ENCODE measurements at regions not wholly inside any gene's neighbourhood (a gene's known extent, or its start where the extent isn't known, plus 50 kb on each side); places are given as distances from the start of the nearest gene placed in this dataset.

DNA sequence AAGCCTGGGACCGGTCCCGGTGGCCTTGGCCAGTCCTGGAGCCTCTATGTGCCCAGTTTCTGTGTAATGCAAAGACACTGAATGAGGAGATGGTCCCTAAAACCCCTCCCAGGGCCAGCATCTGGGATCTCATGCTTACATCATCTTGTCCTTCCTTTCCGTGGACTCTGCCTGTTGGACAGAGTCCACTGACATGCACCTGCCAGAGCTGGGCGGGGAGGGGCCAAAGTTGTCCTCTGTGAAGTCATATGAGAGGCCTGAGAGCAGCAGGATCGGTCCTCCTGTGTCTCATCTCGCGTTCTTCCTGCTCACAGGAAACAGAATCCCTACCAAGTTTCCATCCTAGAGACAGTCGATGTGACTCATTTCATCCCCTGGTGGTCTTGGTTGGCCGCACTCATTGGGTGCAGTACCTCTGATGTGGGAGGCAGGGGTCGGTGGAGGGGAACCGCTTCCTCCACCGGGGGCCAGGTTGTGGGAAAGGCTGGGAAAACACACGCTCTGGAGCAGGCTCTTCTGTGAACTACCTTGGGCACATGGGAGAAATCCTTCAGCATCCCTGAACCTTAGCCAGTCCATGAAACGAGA is 389.6 kb upstream of the PODXL start:
- Histone ChIP-seq H3K4me2 (ENCODE audit: insufficient read depth, low read length) (no peak overlapping the region), H3K79me2 (ENCODE audit: insufficient read depth, low read length) (no peaks in the 10 kb centered on the region), H3K27ac (ENCODE audit: low read depth, low read length) (no peak overlapping the region), H3K9me3 (ENCODE audit: low read depth, low read length) (no peaks in the 10 kb centered on the region), H4K20me1 (ENCODE audit: insufficient read depth, low read length) (no peaks in the 10 kb centered on the region), H3K27me3 (ENCODE audit: insufficient read depth, low read length) (peaks cover 39% of the 10 kb centered on the region), H3K4me1 (ENCODE audit: insufficient read depth, low read length) (no peaks in the 10 kb centered on the region), H3K36me3 (ENCODE audit: insufficient read depth, low read length) (no peaks in the 10 kb centered on the region), H3K4me3 (ENCODE audit: insufficient read depth, low read length) (no peak overlapping the region), H2AFZ (ENCODE audit: low read length) (no peak overlapping the region)
- no peak for TF ChIP-seq CTCF (IDR thresholded peaks at IDR 0.05; ENCODE audit: extremely low read depth, low read depth, low read length)
- DNase-seq (ENCODE audit: insufficient read length, low spot score, missing footprints), result no peak

DNA sequence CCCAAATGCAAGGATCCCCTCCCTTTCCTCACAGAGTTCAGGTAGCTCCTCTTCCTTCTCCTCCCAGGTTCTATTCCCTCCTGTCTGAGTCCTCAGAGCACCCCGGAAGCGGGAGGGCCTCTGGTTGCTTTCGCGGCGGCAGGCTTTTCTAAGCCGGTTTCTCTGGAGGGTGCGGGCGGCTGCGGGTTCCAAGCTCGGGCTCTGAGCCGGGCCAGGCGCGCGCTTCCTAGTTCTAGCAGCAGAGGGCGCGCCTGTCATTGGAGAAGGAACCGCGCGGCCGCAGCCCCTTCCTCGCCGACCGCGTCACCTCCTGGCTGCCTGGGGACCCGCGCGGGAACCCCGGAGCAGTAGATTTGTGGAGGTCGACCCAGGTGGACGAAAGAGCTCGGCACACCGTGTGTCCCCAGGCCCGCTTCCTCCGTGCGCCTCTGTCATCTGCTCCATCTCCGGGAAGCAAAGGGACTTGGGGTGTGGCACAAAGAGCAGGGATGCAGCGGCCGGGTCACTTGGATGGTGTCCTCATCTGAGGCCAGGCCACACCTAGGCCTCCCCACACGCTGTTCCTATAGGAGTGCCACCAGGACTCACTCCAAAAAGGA is 389.0 kb upstream of the PODXL start:
- DNase-seq (ENCODE audit: insufficient read length, low spot score, missing footprints), result peak; percentile 90
- Histone ChIP-seq H3K4me2 (ENCODE audit: insufficient read depth, low read length) (peak overlapping the region; percentile 67), H3K36me3 (ENCODE audit: insufficient read depth, low read length) (no peaks in the 10 kb centered on the region), H3K4me3 (ENCODE audit: insufficient read depth, low read length) (no peak overlapping the region), H3K79me2 (ENCODE audit: insufficient read depth, low read length) (no peaks in the 10 kb centered on the region), H3K27ac (ENCODE audit: low read depth, low read length) (no peak overlapping the region), H3K9me3 (ENCODE audit: low read depth, low read length) (no peaks in the 10 kb centered on the region), H3K4me1 (ENCODE audit: insufficient read depth, low read length) (no peaks in the 10 kb centered on the region), H4K20me1 (ENCODE audit: insufficient read depth, low read length) (no peaks in the 10 kb centered on the region), H2AFZ (ENCODE audit: low read length) (peak overlapping the region; percentile 47), H3K27me3 (ENCODE audit: insufficient read depth, low read length) (peaks cover 36% of the 10 kb centered on the region)
- peak; percentile 72 for TF ChIP-seq CTCF (IDR thresholded peaks at IDR 0.05; ENCODE audit: extremely low read depth, low read depth, low read length)

GRCh38 chr7:131944556-131945069 is 388.2 kb upstream of the PODXL start:
- no peaks in the 10 kb centered on the region for H3K36me3 ChIP-seq (ENCODE audit: insufficient read depth, low read length)
- no peak for TF ChIP-seq CTCF (IDR thresholded peaks at IDR 0.05; ENCODE audit: extremely low read depth, low read depth, low read length)
- H2AFZ ChIP-seq (ENCODE audit: low read length), result no peak overlapping the region
- no peak for DNase-seq (ENCODE audit: insufficient read length, low spot score, missing footprints)
- no peaks in the 10 kb centered on the region for H3K79me2 ChIP-seq (ENCODE audit: insufficient read depth, low read length)
- no peak overlapping the region for H3K4me3 ChIP-seq (ENCODE audit: insufficient read depth, low read length)
- no peaks in the 10 kb centered on the region for H3K9me3 ChIP-seq (ENCODE audit: low read depth, low read length)
- no peak overlapping the region for H3K4me2 ChIP-seq (ENCODE audit: insufficient read depth, low read length)
- no peak overlapping the region for H3K27ac ChIP-seq (ENCODE audit: low read depth, low read length)
- peaks cover 33% of the 10 kb centered on the region for H3K27me3 ChIP-seq (ENCODE audit: insufficient read depth, low read length)
- H4K20me1 ChIP-seq (ENCODE audit: insufficient read depth, low read length), result no peaks in the 10 kb centered on the region
- no peaks in the 10 kb centered on the region for H3K4me1 ChIP-seq (ENCODE audit: insufficient read depth, low read length)

GRCh38 chr7:131943646-131944045 is 387.2 kb upstream of the PODXL start:
- no peak for DNase-seq (ENCODE audit: insufficient read length, low spot score, missing footprints)
- Histone ChIP-seq H3K36me3 (ENCODE audit: insufficient read depth, low read length) (no peaks in the 10 kb centered on the region), H3K9me3 (ENCODE audit: low read depth, low read length) (no peaks in the 10 kb centered on the region), H3K27me3 (ENCODE audit: insufficient read depth, low read length) (peaks cover 34% of the 10 kb centered on the region), H2AFZ (ENCODE audit: low read length) (no peak overlapping the region), H3K4me2 (ENCODE audit: insufficient read depth, low read length) (no peak overlapping the region), H3K4me3 (ENCODE audit: insufficient read depth, low read length) (no peak overlapping the region), H3K27ac (ENCODE audit: low read depth, low read length) (no peak overlapping the region), H4K20me1 (ENCODE audit: insufficient read depth, low read length) (no peaks in the 10 kb centered on the region), H3K79me2 (ENCODE audit: insufficient read depth, low read length) (no peaks in the 10 kb centered on the region), H3K4me1 (ENCODE audit: insufficient read depth, low read length) (no peaks in the 10 kb centered on the region)
- no peak for TF ChIP-seq CTCF (IDR thresholded peaks at IDR 0.05; ENCODE audit: extremely low read depth, low read depth, low read length)

Data from osteoblast (primary cell).